GM18498 (cell line): ENCODE measurements at regions not wholly inside any gene's neighbourhood (a gene's known extent, or its start where the extent isn't known, plus 50 kb on each side); places are given as distances from the start of the nearest gene placed in this dataset.
"Not testable (repeated sequence)": the region's sequence is repeated elsewhere in the genome, so short reads cannot be mapped to it uniquely, and the experiment has no call there.

ENCODE experiments used
- ATAC-seq: cut with Tn5 transposase; IDR thresholded peaks from one replicate; pipeline ENCODE4 v1.9.1; 2021; ENCODE audit warnings: mild to moderate bottlenecking, moderate library complexity; ENCODE audit not compliant: unreplicated experiment

GRCh38 chr2:12549641-12550040 is 167.1 kb upstream of the TRIB2 start:
- ATAC-seq = no peak

GRCh38 chr2:12552092-12552491 is 164.6 kb upstream of the TRIB2 start:
- no peak for ATAC-seq

GRCh38 chr2:12554224-12555011 is 162.3 kb upstream of the TRIB2 start:
- no peak for ATAC-seq

GRCh38 chr2:12555012-12555645 is 161.6 kb upstream of the TRIB2 start:
- no peak for ATAC-seq

- ATAC-seq = no peak
Measured at GRCh38 chr2:12556762-12557161, 160.0 kb upstream of the TRIB2 start.

GRCh38 chr2:12557688-12558087 is 159.0 kb upstream of the TRIB2 start:
- ATAC-seq = no peak

GRCh38 chr2:12558519-12558918 is 158.2 kb upstream of the TRIB2 start:
- no peak for ATAC-seq

- ATAC-seq = no peak
Measured at GRCh38 chr2:12560618-12561017, 156.1 kb upstream of the TRIB2 start.

GRCh38 chr2:12567411-12567810 is 149.3 kb upstream of the TRIB2 start:
- ATAC-seq = no peak

GRCh38 chr2:12569510-12569909 is 147.2 kb upstream of the TRIB2 start:
- not testable (repeated sequence) for ATAC-seq

GRCh38 chr2:12569929-12570328 is 146.8 kb upstream of the TRIB2 start:
- not testable (repeated sequence) for ATAC-seq

GRCh38 chr2:12577091-12577490 is 139.6 kb upstream of the TRIB2 start:
- ATAC-seq = no peak

- no peak for ATAC-seq
Measured at GRCh38 chr2:12577567-12578253, 139.0 kb upstream of the TRIB2 start.

GRCh38 chr2:12579018-12579417 is 137.7 kb upstream of the TRIB2 start:
- ATAC-seq = no peak

GRCh38 chr2:12584338-12584737 is 132.4 kb upstream of the TRIB2 start:
- ATAC-seq = no peak

GRCh38 chr2:12585784-12586183 is 131.0 kb upstream of the TRIB2 start:
- ATAC-seq = no peak

- no peak for ATAC-seq
Measured at GRCh38 chr2:12587228-12587627, 129.5 kb upstream of the TRIB2 start.

GRCh38 chr2:12587729-12588522 is 128.8 kb upstream of the TRIB2 start:
- ATAC-seq = peak; percentile 87

- no peak for ATAC-seq
Measured at GRCh38 chr2:12588986-12589385, 127.8 kb upstream of the TRIB2 start.

GRCh38 chr2:12589802-12590320 is 126.9 kb upstream of the TRIB2 start:
- no peak for ATAC-seq

GRCh38 chr2:12592296-12592695 is 124.4 kb upstream of the TRIB2 start:
- no peak for ATAC-seq
